Erythroblast (primary cell): ENCODE measurements at regions not wholly inside any gene's neighbourhood (a gene's known extent, or its start where the extent isn't known, plus 50 kb on each side); places are given as distances from the start of the nearest gene placed in this dataset.

ENCODE experiments used
- GATA1 ChIP-seq: IDR thresholded peaks from 2 replicates; pipeline ENCODE4 v1.6.1; 2011; ENCODE audit warnings: low read depth, mild to moderate bottlenecking, control low read depth, low read length, moderate library complexity
- POLR2A ChIP-seq: IDR thresholded peaks from 2 replicates; pipeline ENCODE4 v1.6.1; 2011; ENCODE audit warnings: mild to moderate bottlenecking, low read length

DNA sequence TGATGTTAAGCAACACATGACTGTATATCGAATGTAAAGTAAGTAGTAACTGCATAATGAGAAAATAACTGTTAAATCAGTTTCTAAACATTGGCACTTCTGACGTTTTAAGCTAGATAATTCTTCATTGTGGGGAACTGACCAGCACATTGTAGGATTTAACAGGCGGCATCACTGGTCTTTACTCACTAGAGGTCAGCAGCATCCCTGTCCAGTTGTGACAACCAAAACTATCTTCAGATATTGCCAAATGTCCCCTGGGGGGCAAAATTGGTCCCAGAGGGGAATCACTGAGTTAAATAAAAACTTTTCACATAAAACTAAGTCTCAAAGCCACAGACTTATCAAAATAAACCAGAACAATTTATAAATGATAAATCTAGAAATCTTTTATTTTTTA lies 65.3 kb downstream of the BLTP3B start:
- TF ChIP-seq POLR2A (no peak), GATA1 (no peak)
